ENCODE measurements at regions not wholly inside any gene's neighbourhood (a gene's known extent, or its start where the extent isn't known, plus 50 kb on each side); places are given as distances from the start of the nearest gene placed in this dataset.

DNA sequence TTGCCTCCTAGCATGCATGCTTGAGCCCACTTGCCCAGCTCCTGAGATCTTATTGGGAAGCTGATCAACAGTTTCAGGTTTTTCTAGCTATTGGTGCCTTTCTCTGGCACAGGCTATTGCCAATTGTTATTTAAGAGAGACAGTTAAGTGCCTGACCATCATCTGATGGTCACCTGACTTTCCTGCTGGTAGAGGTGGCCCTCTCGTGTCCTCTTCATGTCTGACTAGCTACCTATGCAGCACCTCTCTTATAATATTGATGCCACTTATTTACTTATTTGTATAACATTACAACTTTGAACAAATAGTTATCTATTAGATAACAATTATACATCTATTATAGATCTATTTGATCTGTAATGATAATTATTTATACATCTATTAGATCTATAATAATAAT is 205.9 kb upstream of the SEMA3D start:
- TF ChIP-seq CTCF (IDR thresholded peaks at IDR 0.05): no peak
- no peak for TF ChIP-seq EZH2 (IDR thresholded peaks at IDR 0.05; ENCODE audit: borderline replicate concordance, insufficient read depth, low read depth, low read length, poor library complexity, severe bottlenecking)
